CD4-positive, alpha-beta T cell treated with Interleukin-15 for 1 hour (primary cell): ENCODE measurements at regions not wholly inside any gene's neighbourhood (a gene's known extent, or its start where the extent isn't known, plus 50 kb on each side); places are given as distances from the start of the nearest gene placed in this dataset.
"Not testable (repeated sequence)": the region's sequence is repeated elsewhere in the genome, so short reads cannot be mapped to it uniquely, and the experiment has no call there.

Experiments
- DNase-seq: peaks from one replicate; pipeline ENCODE4 v3.0.0-alpha.2; 2020

GRCh38 chr6:139521338-139521737 lies 146.9 kb upstream of the CITED2 start:
- no peak for DNase-seq

DNA sequence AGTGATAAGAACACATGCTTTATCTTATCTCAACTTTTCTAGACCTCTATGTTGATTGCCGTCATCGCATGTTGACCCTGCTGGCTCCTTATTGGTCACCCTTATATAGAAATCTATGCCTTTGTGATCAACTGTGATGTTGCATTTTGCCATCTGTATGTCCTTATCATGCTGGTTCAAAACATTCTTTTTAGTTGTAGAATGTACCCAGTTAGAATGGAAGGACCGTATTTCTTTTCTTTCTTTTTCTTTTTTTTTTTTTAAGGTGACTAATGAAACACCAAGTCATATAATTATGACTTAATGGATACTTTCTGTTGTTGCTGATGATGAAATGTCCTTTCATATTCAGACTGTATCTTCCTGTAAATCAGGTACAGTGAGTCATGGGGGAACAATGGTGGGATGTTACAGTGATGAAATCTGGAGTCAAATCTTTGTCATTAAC lies 145.9 kb upstream of the CITED2 start:
- no peak for DNase-seq

DNA sequence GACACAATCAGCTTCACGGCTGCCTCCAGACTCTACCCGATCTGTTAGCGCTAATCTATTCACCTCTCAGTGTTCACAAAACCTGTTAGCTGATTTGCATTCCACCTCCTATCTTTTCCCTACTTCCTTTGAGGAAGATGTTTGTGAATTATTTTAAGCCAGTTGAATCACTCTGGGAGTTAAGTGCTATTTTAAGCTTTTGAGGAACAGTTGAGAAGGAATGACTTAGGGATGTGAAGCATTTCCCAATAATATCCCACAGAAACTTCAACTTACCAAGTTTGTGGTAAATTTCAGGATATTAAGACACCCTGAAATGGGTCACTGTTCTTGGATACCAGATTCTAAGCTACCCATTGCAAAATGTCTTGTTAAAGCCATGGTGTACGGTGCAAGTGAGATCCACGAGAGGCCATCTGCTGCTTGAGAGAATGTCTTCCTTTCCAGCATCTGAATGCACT lies 145.2 kb upstream of the CITED2 start:
- no peak for DNase-seq

DNA sequence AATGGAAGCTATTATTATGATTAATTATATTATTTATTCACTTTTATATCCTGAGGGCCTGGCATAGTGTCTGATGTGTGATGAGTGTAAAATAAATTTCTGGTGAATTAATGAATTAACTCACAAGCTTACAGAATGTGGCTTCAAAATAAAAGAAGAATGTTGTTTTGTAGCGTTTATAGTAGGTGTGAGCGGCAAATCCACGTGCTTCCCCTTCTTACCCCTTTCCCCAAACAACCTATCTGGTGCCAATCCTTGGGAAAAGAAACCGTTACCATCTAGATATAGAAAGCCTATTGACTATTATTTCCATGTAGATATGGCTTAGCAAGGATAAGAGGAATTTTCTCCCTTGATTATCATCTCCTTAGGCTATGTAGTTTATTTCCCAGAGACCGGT lies 144.6 kb upstream of the CITED2 start:
- no peak for DNase-seq

- no peak for DNase-seq
Measured at GRCh38 chr6:139518556-139519091, 144.2 kb upstream of the CITED2 start.

DNA sequence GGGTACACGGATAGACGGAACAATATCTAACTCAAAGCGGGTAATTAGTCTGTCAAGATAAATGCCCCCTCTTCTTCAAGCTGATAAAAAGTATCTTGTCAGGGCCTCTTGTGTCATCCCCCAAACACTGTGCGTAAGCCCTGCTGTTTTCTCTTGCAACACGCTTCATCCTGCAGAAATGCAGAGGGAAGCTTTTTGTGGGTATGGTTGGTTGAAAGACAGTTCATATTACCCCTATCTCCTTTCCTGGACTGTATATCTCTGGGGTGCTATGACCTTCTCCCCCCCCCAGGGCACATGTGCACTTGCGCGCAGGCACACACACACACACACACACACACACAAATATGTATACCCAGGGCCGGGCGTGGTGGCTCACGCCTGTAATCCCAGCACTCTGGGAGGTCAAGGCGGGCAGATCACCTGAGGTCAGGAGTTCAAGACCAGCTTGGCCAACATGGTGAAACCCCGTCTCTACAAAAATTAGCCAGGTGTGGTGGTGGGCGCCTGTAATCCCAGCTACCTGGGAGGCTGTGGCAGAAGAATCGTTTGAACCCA lies 143.6 kb upstream of the CITED2 start:
- not testable (repeated sequence) for DNase-seq

DNA sequence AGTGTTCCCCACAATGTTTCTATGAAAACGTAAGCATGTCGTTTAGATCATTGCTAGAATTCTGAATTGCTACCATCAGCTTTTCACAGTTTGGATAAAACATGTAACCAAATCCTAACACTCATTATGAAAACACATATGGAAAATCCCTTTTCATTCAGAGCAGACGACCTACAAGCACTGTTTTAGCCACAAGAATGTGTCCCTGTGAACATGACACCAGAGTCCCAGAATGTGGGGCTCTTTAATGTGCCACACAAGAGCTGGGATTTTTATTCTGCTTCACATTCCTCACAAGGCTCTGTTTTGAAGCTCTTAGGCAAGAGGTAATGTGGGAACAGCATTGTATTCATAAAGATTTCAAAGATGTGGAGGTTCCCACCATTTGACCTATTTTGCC lies 141.1 kb upstream of the CITED2 start:
- no peak for DNase-seq

- no peak for DNase-seq
Measured at GRCh38 chr6:139514819-139515218, 140.4 kb upstream of the CITED2 start.

DNA sequence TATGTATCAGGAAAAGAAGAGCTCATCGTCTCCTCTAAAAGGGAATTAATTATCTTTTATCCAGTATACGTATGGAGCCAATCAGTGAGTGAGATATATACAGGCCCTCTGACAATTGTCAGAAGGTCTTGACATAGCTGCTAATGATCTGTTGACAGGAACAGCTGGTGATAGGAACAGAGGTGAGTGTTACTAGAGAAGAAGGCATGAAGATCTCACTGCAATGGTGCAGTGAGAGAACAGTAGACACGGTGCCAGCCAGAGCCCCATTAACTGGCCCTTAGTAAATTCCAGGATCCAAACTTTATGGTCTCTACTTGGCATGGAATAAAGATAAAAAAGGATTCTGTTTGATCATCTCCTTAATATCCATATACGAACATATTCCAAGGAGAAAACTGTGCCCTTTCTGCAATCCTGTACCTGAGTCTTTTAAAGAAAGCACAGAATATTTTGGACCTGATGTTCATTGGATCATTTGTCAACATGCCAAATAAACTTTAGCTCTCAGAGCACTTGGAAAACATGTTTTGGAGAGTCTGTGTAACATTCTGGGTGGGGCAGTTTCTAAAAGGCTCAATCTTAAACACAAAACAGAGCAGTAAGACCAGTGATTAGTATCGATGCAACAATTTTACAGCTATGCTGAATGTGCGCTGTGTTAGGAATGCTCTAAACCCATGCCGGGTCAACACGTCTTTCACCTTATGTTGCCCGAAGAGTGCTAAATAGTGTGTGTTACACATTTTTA lies 135.8 kb upstream of the CITED2 start:
- no peak for DNase-seq

GRCh38 chr6:139509167-139509566 lies 134.7 kb upstream of the CITED2 start:
- DNase-seq, result no peak

DNA sequence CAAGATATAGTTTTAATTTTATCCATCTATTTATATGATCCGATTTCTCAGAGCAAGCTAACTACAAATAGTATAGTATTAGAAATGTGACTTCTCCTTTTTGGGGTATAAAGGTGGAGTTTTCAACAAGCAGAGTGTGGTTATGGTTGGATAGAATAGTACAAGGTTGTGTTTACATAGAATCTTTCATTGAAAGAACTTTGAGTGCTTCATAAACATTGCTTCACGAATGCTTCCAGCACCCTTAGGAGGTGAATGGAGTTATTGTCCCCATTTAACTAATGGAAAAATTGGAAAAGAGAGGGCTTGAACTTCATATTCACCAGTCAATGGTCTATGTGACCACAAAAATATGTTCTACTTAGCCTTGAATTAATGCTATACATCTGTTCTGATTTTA lies 134.1 kb upstream of the CITED2 start:
- no peak for DNase-seq

DNA sequence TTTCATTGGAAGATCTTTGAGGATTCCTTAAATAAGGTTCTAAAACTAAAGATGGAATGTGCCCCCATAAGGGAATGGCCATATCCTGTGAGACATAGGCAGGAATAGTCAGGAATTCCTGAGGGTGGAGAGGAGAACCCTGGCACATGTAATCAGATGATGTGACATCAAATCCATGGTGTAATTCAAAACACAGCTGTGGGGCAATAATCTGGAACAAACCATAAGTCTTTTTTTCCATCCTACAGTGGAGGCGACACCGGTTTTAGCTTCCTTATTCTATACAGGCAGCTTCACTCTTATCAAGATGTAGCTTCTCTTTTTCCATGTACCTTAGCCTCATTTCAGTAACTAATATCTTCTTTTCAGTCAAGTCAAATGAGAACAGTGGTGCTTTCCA lies 133.6 kb upstream of the CITED2 start:
- no peak for DNase-seq

DNA sequence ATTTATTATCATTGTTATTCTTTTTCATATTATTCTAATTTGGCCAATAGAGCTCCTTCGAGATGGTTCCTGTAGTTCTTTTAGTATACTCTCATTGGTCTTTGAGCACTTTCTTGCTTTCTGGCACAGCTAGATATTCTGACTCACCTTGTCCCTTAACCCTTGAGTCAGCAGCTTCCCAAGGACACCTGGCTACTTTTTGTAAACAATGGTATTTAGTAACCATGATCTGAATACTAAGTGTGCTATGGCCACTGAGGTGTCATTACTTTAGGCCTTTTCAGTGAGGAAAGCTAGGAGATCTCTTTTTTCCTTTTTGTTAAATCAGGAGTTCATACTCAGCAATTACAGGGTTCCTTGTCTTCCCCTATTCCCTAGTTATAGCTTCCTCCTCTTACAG lies 126.5 kb upstream of the CITED2 start:
- DNase-seq, result no peak

GRCh38 chr6:139498715-139499114 lies 124.3 kb upstream of the CITED2 start:
- DNase-seq, result no peak

- DNase-seq, result no peak
Measured at GRCh38 chr6:139497345-139497961, 123.0 kb upstream of the CITED2 start.

- no peak for DNase-seq
Measured at GRCh38 chr6:139496654-139497344, 122.4 kb upstream of the CITED2 start.

- DNase-seq, result no peak
Measured at GRCh38 chr6:139494376-139494990, 120.0 kb upstream of the CITED2 start.

- DNase-seq, result peak; percentile 56
Measured at GRCh38 chr6:139490482-139490881, 116.0 kb upstream of the CITED2 start.

DNA sequence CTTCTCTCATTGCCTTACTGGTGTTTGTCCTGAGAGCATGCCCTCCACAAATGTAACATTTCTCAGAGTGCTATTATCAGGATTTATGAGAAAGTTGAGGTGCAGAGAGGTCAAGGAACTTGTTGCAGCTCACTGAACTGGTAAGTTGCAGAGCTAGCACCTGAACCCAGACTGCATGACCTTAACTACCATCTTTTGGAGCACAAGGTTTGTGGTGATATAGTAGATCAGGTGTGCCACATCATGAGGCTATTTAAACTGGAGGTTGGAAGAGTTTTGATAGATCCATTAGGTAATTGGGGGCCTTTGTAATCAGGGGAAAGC lies 112.0 kb upstream of the CITED2 start:
- DNase-seq, result no peak

DNA sequence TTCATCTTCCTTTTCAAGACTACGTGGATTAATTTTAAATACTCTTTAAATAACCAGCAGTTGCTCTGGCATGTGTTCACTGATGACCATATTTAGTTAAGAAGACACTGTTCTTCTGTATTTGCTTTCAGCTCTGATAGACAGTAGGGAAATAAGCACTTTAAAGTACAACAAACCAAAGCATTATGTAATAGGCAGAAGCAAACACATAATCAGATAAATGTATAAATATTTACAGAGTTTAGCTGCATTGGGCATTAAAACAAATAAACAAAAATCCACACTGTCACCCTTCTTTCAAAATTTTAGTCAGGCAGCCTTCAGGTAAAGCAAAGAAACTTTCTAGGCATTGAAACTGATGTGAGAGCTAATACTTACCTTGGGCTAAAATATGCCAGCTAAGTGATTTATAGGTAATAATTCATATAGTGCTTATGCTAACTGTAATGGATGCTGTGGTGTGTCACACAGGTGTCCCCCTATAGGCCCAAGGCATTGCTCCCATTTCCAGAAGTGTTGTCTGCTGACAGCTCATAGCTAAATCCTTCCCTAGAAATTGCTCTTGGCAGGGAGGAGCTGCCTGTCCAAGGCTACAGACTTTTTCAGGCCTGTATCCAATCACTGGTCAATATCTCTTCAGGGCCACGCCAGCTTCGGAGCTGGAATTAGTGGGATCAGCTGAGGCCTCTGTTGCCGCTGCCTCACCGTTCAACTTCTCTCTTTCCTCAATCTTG lies 111.5 kb upstream of the CITED2 start:
- DNase-seq, result no peak

- no peak for DNase-seq
Measured at GRCh38 chr6:139485185-139485584, 110.7 kb upstream of the CITED2 start.

- no peak for DNase-seq
Measured at GRCh38 chr6:139483079-139483478, 108.6 kb upstream of the CITED2 start.
